KMS-11 (cell line): ENCODE measurements at regions not wholly inside any gene's neighbourhood (a gene's known extent, or its start where the extent isn't known, plus 50 kb on each side); places are given as distances from the start of the nearest gene placed in this dataset.
"Not testable (repeated sequence)": the region's sequence is repeated elsewhere in the genome, so short reads cannot be mapped to it uniquely, and the experiment has no call there.

ENCODE experiments used
- H2AFZ ChIP-seq: fragments of 200-600 bp; sonication (generic); 2 replicates; pipeline ENCODE4 v1.6.1; 2016; ENCODE audit warnings: antibody characterized with exemption, mixed run types, low read depth
- H3K27ac ChIP-seq: fragments of 200-600 bp; sonication (generic); 2 replicates; pipeline ENCODE4 v1.6.1; 2016; ENCODE audit warnings: mild to moderate bottlenecking, mixed run types
- H3K27me3 ChIP-seq: fragments of 200-600 bp; sonication (generic); 2 replicates; pipeline ENCODE4 v1.6.1; 2017; ENCODE audit warnings: mild to moderate bottlenecking, low read depth, mixed run types, moderate library complexity; ENCODE audit not compliant: insufficient read depth
- H3K36me3 ChIP-seq: fragments of 200-600 bp; sonication (generic); 2 replicates; pipeline ENCODE4 v1.6.1; 2017; ENCODE audit warnings: mild to moderate bottlenecking, mixed run types; ENCODE audit not compliant: insufficient read depth
- H3K4me1 ChIP-seq: fragments of 200-600 bp; sonication (generic); 2 replicates; pipeline ENCODE4 v1.6.1; 2016; ENCODE audit warnings: mild to moderate bottlenecking, low read depth, mixed run types; ENCODE audit not compliant: poor library complexity, severe bottlenecking
- H3K4me2 ChIP-seq: fragments of 200-600 bp; sonication (generic); 2 replicates; pipeline ENCODE4 v1.7.0; 2016; ENCODE audit warnings: mild to moderate bottlenecking, mixed run types
- H3K4me3 ChIP-seq: fragments of 200-600 bp; sonication (generic); IDR thresholded peaks from 2 replicates; pipeline ENCODE4 v1.6.1; 2017; ENCODE audit warnings: low read depth, low read length, mixed read lengths; ENCODE audit not compliant: insufficient read depth
- H3K79me2 ChIP-seq: fragments of 200-600 bp; sonication (generic); 2 replicates; pipeline ENCODE4 v1.6.1; 2016; ENCODE audit warnings: low read depth, mixed run types; ENCODE audit not compliant: insufficient read depth
- H3K9ac ChIP-seq: fragments of 200-600 bp; sonication (generic); 2 replicates; pipeline ENCODE4 v1.6.1; 2016; ENCODE audit warnings: mild to moderate bottlenecking, mixed run types
- H4K20me1 ChIP-seq: fragments of 200-600 bp; sonication (generic); 2 replicates; pipeline ENCODE4 v1.6.1; 2016; ENCODE audit warnings: mild to moderate bottlenecking, mixed run types; ENCODE audit not compliant: insufficient read depth
- TF ChIP-seq, protein P1 (sequence below): fragments of 200-600 bp; sonication (generic); conservative IDR thresholded peaks from 2 replicates; pipeline ENCODE4 v1.6.1; 2017; ENCODE audit warnings: low read depth, mild to moderate bottlenecking, antibody characterized with exemption, low read length, moderate library complexity, mixed read lengths

DNA sequence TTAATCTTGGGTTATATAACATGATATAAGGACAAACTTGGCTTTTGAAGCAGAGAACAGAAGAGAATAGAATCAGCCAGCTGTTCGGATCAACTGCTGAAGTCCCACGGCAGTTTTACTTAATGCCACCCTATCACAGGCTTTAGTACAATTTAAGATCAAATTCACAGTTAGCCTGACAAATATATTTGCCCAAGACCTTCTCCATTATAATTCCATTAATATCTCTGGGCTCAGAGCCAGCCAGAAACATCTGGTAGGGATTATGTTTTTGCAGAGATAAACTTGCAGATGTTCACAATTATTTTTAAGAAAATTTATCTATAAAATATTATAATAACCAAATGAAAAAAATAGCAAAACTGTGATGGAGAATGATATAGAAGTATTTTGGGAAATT, 381.4 kb downstream of the RAD51AP2 start:
- H3K4me1 ChIP-seq: no peaks in the 10 kb centered on the region
- no peaks in the 10 kb centered on the region for H3K27me3 ChIP-seq
- H3K9ac ChIP-seq: no peak overlapping the region

DNA sequence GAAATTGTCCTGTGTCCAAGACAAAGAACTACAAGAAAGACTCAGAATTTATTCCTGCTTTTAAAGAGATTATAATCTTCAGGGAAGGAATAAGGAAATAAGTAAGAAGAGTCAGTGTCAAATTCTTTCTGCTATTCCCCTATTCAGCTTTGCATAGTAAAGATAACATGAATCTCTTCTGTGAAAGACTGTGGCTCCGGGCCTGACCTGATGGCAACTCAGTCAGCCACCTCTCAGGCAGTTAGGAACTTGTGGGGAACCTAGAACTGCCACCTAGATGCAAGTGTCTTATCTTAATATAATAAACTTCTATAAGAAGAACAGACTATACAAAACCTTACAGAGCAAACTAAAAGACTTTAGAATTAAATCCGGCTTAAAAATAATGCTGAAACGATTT, 382.0 kb downstream of the RAD51AP2 start:
- Histone ChIP-seq H3K4me2 (no peak overlapping the region), H2AFZ (no peak overlapping the region)

More for the DNA sequence above, 381.4 kb downstream of the RAD51AP2 start:
- Histone ChIP-seq H3K4me2 (no peak overlapping the region), H3K4me3 (no peak overlapping the region), H3K27ac (no peak overlapping the region), H4K20me1 (no peaks in the 10 kb centered on the region), H3K36me3 (no peaks in the 10 kb centered on the region), H3K79me2 (no peaks in the 10 kb centered on the region), H2AFZ (no peak overlapping the region)
- TF ChIP-seq, protein P1, sequence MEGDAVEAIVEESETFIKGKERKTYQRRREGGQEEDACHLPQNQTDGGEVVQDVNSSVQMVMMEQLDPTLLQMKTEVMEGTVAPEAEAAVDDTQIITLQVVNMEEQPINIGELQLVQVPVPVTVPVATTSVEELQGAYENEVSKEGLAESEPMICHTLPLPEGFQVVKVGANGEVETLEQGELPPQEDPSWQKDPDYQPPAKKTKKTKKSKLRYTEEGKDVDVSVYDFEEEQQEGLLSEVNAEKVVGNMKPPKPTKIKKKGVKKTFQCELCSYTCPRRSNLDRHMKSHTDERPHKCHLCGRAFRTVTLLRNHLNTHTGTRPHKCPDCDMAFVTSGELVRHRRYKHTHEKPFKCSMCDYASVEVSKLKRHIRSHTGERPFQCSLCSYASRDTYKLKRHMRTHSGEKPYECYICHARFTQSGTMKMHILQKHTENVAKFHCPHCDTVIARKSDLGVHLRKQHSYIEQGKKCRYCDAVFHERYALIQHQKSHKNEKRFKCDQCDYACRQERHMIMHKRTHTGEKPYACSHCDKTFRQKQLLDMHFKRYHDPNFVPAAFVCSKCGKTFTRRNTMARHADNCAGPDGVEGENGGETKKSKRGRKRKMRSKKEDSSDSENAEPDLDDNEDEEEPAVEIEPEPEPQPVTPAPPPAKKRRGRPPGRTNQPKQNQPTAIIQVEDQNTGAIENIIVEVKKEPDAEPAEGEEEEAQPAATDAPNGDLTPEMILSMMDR: no peak

DNA sequence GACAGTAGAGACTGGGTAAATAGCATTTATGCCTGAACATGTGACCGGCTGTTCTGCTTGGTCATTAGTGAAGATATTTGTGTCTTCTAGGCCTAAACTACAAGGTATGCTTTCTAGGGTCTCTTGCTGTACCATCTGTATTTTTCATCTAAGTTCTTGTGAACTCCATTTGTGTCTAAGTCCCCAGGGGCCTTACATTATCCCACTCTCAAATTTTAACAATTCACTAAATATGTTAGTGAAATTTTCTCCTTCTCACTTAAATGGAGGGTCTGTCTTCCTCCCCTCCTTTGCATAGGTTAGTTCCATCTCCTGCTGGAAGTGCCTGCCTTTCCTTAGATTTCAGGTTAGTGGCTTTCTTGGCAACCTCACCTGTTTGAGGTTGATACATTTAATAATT, 382.6 kb downstream of the RAD51AP2 start:
- H3K36me3 ChIP-seq: no peaks in the 10 kb centered on the region
- H3K4me3 ChIP-seq: no peak overlapping the region
- H3K9ac ChIP-seq: no peak overlapping the region
- TF ChIP-seq, protein P1: no peak
- H3K4me1 ChIP-seq: no peaks in the 10 kb centered on the region
- no peak overlapping the region for H3K4me2 ChIP-seq
- no peak overlapping the region for H3K27ac ChIP-seq
- no peaks in the 10 kb centered on the region for H3K27me3 ChIP-seq
- no peak overlapping the region for H2AFZ ChIP-seq
- no peaks in the 10 kb centered on the region for H4K20me1 ChIP-seq
- H3K79me2 ChIP-seq: no peaks in the 10 kb centered on the region

More for the DNA sequence above, 382.0 kb downstream of the RAD51AP2 start:
- TF ChIP-seq, protein P1: no peak
- no peaks in the 10 kb centered on the region for H3K4me1 ChIP-seq
- no peak overlapping the region for H3K4me3 ChIP-seq
- H3K36me3 ChIP-seq: no peaks in the 10 kb centered on the region
- H3K79me2 ChIP-seq: no peaks in the 10 kb centered on the region
- H3K27ac ChIP-seq: no peak overlapping the region
- no peaks in the 10 kb centered on the region for H4K20me1 ChIP-seq
- H3K9ac ChIP-seq: no peak overlapping the region
- H3K27me3 ChIP-seq: no peaks in the 10 kb centered on the region

DNA sequence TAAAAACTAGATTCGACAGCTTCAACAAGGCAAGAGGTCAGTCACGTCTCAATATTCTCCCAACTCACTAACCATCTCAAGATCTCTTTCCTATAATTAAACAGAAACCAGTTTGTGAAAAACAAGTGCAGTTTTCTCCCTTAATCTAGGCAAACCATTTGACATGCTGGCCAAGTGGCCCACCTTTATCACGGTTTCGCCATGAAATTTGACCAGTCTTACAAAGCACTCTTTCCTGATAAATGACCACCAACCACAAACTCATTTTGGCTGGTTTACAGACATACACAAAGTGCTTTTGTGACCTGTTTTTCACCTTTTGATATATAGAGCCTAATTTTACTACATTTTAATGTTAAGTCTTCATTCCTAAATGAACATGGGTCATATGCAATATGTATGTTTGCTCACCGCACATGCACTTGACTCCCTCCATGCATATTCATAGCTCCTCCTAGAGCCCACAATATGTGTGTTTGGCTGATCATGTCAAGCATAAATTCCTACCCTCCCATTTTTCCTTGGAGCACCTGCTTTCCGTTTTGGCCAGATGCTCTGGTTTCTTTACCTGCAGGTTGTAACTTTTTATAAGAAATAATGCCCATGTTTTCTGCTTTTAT, 385.1 kb downstream of the RAD51AP2 start:
- Histone ChIP-seq H3K4me2 (no peak overlapping the region), H2AFZ (no peak overlapping the region)
- TF ChIP-seq, protein P1: no peak

DNA sequence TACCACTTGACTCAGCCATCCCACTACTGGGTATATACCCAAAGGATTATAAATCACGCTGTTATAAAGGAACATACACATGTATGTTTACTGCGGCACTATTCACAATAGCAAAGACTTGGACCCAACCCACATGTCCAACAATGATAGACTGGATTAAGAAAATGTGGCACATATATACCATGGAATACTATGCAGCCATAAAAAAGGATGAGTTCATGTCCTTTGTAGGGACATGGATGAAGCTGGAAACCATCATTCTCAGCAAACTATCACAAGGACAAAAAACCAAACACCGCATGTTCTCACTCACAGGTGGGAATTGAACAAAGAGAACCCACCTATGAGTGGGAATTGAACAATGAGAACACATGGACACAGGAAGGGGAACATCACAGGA, 387.6 kb downstream of the RAD51AP2 start:
- H3K27ac ChIP-seq, H3K4me1 ChIP-seq, H3K27me3 ChIP-seq, H3K9ac ChIP-seq, H3K4me3 ChIP-seq, H2AFZ ChIP-seq, H3K36me3 ChIP-seq, H3K79me2 ChIP-seq, H3K4me2 ChIP-seq, H4K20me1 ChIP-seq: not testable (repeated sequence)

More for the DNA sequence above, 385.1 kb downstream of the RAD51AP2 start:
- H3K4me3 ChIP-seq: no peak overlapping the region
- no peak overlapping the region for H3K9ac ChIP-seq
- H3K36me3 ChIP-seq: no peaks in the 10 kb centered on the region
- H3K27me3 ChIP-seq: no peaks in the 10 kb centered on the region
- H3K79me2 ChIP-seq: no peaks in the 10 kb centered on the region
- no peaks in the 10 kb centered on the region for H3K4me1 ChIP-seq
- no peaks in the 10 kb centered on the region for H4K20me1 ChIP-seq
- H3K27ac ChIP-seq: no peak overlapping the region
